ENCODE measurements at regions not wholly inside any gene's neighbourhood (a gene's known extent, or its start where the extent isn't known, plus 50 kb on each side); places are given as distances from the start of the nearest gene placed in this dataset.

DNA sequence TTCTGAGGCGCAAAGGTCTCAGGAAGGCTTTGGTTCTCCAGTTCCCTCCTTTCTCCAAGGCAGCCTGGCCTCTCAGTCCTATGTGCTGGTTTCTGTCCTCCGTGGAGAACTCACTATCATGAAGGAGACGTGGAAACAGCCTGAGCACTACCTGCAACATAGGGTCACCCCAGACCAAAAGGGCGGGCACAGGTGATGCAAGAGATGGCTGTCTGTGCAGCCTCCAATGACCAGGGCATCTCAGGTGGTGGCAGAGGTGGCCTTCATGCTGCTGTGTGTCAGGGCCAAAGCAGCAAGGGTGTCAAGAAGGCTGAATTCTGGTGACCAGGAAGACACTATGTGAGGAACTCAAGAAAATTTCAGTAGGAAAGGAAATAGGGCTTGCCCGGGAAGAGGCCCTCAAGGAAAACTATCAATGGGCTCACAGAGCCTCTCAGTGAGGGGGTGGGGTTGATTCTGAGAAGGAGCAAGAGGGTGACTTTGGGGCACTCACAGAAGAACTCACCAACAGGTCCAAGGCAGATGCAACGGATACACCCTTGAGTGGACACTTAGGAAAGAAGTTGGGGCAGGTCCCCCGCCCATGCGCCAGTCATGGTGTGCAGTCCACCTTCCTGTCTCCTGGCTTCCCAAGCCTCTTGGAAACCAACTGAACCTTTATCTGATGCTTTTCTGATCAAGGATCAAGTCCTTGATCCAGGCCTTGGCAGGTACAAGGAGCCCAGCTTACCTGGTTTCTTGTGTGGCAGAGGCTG, 212.3 kb upstream of the B3GAT1 start:
- Mint-ChIP-seq H3K27me3 (ENCODE audit: low read depth) (peaks cover 9% of the 10 kb centered on the region), H3K36me3 (peaks cover 3% of the 10 kb centered on the region; the same call in 1 of the 2 replicates), H3K9me3 (peaks cover 23% of the 10 kb centered on the region), H3K4me3 (no peak overlapping the region), H3K27ac (no peak overlapping the region), H3K4me1 (no peaks in the 10 kb centered on the region)
- TF ChIP-seq, protein P1, sequence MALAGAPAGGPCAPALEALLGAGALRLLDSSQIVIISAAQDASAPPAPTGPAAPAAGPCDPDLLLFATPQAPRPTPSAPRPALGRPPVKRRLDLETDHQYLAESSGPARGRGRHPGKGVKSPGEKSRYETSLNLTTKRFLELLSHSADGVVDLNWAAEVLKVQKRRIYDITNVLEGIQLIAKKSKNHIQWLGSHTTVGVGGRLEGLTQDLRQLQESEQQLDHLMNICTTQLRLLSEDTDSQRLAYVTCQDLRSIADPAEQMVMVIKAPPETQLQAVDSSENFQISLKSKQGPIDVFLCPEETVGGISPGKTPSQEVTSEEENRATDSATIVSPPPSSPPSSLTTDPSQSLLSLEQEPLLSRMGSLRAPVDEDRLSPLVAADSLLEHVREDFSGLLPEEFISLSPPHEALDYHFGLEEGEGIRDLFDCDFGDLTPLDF (CRISPR knock-in tag; IDR thresholded peaks at IDR 0.05): no peak
- TF ChIP-seq, protein P2, sequence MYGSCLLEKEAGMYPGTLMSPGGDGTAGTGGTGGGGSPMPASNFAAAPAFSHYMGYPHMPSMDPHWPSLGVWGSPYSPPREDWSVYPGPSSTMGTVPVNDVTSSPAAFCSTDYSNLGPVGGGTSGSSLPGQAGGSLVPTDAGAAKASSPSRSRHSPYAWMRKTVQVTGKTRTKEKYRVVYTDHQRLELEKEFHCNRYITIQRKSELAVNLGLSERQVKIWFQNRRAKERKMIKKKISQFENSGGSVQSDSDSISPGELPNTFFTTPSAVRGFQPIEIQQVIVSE (CRISPR knock-in tag; IDR thresholded peaks at IDR 0.05; ENCODE audit: borderline replicate concordance): no peak
- TF ChIP-seq, protein P3, sequence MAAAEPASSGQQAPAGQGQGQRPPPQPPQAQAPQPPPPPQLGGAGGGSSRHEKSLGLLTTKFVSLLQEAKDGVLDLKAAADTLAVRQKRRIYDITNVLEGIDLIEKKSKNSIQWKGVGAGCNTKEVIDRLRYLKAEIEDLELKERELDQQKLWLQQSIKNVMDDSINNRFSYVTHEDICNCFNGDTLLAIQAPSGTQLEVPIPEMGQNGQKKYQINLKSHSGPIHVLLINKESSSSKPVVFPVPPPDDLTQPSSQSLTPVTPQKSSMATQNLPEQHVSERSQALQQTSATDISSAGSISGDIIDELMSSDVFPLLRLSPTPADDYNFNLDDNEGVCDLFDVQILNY (CRISPR knock-in tag; IDR thresholded peaks at IDR 0.05): no peak
- TF ChIP-seq, protein P4, sequence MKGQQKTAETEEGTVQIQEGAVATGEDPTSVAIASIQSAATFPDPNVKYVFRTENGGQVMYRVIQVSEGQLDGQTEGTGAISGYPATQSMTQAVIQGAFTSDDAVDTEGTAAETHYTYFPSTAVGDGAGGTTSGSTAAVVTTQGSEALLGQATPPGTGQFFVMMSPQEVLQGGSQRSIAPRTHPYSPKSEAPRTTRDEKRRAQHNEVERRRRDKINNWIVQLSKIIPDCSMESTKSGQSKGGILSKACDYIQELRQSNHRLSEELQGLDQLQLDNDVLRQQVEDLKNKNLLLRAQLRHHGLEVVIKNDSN (CRISPR knock-in tag; IDR thresholded peaks at IDR 0.05): no peak
- no peak for TF ChIP-seq JAZF1 (CRISPR knock-in tag; IDR thresholded peaks at IDR 0.05)
- TF ChIP-seq ATF1 (CRISPR knock-in tag; IDR thresholded peaks at IDR 0.05): no peak
- no peak for TF ChIP-seq TCF7 (CRISPR knock-in tag; IDR thresholded peaks at IDR 0.05; ENCODE audit: low read depth)
- TF ChIP-seq ZNF263 (CRISPR knock-in tag; IDR thresholded peaks at IDR 0.05; ENCODE audit: low read depth): no peak
- TF ChIP-seq CREB1 (CRISPR knock-in tag; IDR thresholded peaks at IDR 0.05): no peak
- no peak for TF ChIP-seq NFATC4 (CRISPR knock-in tag; IDR thresholded peaks at IDR 0.05)
- no peak for TF ChIP-seq SMAD4 (CRISPR knock-in tag; IDR thresholded peaks at IDR 0.05)
- TF ChIP-seq, protein P5, sequence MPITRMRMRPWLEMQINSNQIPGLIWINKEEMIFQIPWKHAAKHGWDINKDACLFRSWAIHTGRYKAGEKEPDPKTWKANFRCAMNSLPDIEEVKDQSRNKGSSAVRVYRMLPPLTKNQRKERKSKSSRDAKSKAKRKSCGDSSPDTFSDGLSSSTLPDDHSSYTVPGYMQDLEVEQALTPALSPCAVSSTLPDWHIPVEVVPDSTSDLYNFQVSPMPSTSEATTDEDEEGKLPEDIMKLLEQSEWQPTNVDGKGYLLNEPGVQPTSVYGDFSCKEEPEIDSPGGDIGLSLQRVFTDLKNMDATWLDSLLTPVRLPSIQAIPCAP (CRISPR knock-in tag; IDR thresholded peaks at IDR 0.05): no peak
- TF ChIP-seq, protein P6, sequence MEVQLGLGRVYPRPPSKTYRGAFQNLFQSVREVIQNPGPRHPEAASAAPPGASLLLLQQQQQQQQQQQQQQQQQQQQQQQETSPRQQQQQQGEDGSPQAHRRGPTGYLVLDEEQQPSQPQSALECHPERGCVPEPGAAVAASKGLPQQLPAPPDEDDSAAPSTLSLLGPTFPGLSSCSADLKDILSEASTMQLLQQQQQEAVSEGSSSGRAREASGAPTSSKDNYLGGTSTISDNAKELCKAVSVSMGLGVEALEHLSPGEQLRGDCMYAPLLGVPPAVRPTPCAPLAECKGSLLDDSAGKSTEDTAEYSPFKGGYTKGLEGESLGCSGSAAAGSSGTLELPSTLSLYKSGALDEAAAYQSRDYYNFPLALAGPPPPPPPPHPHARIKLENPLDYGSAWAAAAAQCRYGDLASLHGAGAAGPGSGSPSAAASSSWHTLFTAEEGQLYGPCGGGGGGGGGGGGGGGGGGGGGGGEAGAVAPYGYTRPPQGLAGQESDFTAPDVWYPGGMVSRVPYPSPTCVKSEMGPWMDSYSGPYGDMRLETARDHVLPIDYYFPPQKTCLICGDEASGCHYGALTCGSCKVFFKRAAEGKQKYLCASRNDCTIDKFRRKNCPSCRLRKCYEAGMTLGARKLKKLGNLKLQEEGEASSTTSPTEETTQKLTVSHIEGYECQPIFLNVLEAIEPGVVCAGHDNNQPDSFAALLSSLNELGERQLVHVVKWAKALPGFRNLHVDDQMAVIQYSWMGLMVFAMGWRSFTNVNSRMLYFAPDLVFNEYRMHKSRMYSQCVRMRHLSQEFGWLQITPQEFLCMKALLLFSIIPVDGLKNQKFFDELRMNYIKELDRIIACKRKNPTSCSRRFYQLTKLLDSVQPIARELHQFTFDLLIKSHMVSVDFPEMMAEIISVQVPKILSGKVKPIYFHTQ (CRISPR knock-in tag; IDR thresholded peaks at IDR 0.05): no peak
- TF ChIP-seq ZNF416 (CRISPR knock-in tag; IDR thresholded peaks at IDR 0.05): no peak
- TF ChIP-seq, protein P7, sequence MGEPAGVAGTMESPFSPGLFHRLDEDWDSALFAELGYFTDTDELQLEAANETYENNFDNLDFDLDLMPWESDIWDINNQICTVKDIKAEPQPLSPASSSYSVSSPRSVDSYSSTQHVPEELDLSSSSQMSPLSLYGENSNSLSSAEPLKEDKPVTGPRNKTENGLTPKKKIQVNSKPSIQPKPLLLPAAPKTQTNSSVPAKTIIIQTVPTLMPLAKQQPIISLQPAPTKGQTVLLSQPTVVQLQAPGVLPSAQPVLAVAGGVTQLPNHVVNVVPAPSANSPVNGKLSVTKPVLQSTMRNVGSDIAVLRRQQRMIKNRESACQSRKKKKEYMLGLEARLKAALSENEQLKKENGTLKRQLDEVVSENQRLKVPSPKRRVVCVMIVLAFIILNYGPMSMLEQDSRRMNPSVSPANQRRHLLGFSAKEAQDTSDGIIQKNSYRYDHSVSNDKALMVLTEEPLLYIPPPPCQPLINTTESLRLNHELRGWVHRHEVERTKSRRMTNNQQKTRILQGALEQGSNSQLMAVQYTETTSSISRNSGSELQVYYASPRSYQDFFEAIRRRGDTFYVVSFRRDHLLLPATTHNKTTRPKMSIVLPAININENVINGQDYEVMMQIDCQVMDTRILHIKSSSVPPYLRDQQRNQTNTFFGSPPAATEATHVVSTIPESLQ (CRISPR knock-in tag; IDR thresholded peaks at IDR 0.05): no peak
- ATAC-seq (no peak), DNase-seq (ENCODE audit: low spot score) (no peak)
- CTCF ChIA-PET: no interaction called here
- POLR2A ChIA-PET: no interaction called here

DNA sequence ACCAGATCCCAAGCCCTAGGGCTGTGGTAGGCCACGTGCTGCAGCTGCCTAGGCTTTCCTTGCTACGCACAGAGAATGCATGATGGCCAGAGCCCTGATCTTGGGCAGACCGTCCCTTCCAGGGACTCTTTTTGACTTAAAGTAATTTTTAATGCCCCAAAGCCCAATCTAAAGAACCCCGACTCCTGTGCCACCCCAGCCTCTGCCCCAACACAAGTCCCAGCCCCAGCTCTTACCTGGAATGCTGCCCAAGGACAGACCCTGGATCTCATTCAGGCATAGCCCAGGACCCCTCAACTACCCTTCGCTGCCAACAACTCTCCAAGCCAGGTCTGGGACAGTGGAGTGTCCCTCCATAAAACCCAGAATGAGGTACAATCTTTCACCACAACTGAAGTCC, 211.7 kb upstream of the B3GAT1 start:
- H3K36me3 Mint-ChIP-seq: no peaks in the 10 kb centered on the region
- CTCF ChIA-PET: no interaction called here
- H3K27ac Mint-ChIP-seq: no peak overlapping the region
- no peaks in the 10 kb centered on the region for H3K4me1 Mint-ChIP-seq
- H3K9me3 Mint-ChIP-seq: peaks cover 18% of the 10 kb centered on the region
- H3K4me3 Mint-ChIP-seq: no peak overlapping the region
- ATAC-seq (no peak), DNase-seq (ENCODE audit: low spot score) (no peak)
- POLR2A ChIA-PET: no interaction called here
- H3K27me3 Mint-ChIP-seq (ENCODE audit: low read depth): peaks cover 9% of the 10 kb centered on the region
- TF ChIP-seq, protein P6 (CRISPR knock-in tag; IDR thresholded peaks at IDR 0.05): no peak
- TF ChIP-seq ZNF416 (CRISPR knock-in tag; IDR thresholded peaks at IDR 0.05): no peak
- TF ChIP-seq, protein P8, sequence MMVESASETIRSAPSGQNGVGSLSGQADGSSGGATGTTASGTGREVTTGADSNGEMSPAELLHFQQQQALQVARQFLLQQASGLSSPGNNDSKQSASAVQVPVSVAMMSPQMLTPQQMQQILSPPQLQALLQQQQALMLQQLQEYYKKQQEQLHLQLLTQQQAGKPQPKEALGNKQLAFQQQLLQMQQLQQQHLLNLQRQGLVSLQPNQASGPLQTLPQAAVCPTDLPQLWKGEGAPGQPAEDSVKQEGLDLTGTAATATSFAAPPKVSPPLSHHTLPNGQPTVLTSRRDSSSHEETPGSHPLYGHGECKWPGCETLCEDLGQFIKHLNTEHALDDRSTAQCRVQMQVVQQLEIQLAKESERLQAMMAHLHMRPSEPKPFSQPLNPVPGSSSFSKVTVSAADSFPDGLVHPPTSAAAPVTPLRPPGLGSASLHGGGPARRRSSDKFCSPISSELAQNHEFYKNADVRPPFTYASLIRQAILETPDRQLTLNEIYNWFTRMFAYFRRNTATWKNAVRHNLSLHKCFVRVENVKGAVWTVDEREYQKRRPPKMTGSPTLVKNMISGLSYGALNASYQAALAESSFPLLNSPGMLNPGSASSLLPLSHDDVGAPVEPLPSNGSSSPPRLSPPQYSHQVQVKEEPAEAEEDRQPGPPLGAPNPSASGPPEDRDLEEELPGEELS (CRISPR knock-in tag; IDR thresholded peaks at IDR 0.05): no peak

Data from WTC11 (cell line).